ENCODE measurements at regions not wholly inside any gene's neighbourhood (a gene's known extent, or its start where the extent isn't known, plus 50 kb on each side); places are given as distances from the start of the nearest gene placed in this dataset.

DNA sequence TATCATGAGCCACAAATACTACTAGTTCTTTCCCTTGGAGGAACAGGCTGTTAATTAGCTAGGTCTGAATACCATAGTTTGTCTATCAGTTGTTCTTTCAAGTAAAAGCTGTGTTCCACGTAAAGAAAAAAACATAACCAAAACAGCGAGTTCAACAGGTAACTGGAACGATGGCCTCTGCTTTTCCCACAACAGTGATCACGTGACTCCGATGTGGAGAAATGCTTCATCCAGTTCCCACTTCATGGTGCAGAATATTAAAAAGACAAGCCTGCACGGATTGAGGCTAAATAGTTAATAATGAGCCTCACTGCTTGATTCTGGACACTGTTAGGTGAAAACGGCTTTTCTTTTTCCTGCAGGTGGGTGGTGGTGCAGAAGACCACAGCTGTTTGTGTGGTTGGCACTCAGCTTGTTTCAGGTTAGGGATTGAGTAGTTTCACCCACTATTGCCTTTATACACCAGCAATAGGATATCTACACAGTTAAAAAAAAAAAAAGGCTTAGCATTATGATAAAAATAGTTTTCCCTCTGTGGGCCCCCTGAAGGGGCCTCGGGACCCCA is 88.1 kb downstream of the DACT2 start:
- no peak overlapping the region for H3K9ac ChIP-seq (ENCODE audit: low read length)
- H3K36me3 ChIP-seq (replicated peaks; ENCODE audit: insufficient read depth, low read length) = no peaks in the 10 kb centered on the region
- no peaks in the 10 kb centered on the region for H3K79me2 ChIP-seq (ENCODE audit: low read length)
- peaks cover 9% of the 10 kb centered on the region; the same call in 1 of the 2 replicates for H3K27me3 ChIP-seq (replicated peaks; ENCODE audit: insufficient read depth, low read length)
- H4K20me1 ChIP-seq (ENCODE audit: insufficient read depth, low read length) = no peaks in the 10 kb centered on the region
- H3K4me2 ChIP-seq (ENCODE audit: low read depth, low read length) = no peak overlapping the region
- TF ChIP-seq EZH2 (optimal IDR thresholded peaks at IDR 0.05; ENCODE audit: low read depth, low read length) (no peak), EZH2phosphoT487 (IDR thresholded peaks at IDR 0.05; ENCODE audit: low read length) (no peak), CTCF (IDR thresholded peaks at IDR 0.05; ENCODE audit: low read length) (no peak)
- H3K9me2 ChIP-seq (replicated peaks; ENCODE audit: insufficient read depth, low read length) = no peaks in the 10 kb centered on the region
- H3K27ac ChIP-seq (ENCODE audit: low read length) = no peak overlapping the region
- no peaks in the 10 kb centered on the region for H3K4me1 ChIP-seq (ENCODE audit: low read length)
- no peak for DNase-seq
- no peaks in the 10 kb centered on the region for H3K9me3 ChIP-seq (replicated peaks; ENCODE audit: insufficient read depth, low read length)
- no peak overlapping the region for H2AFZ ChIP-seq (ENCODE audit: low read length)
- no peaks in the 10 kb centered on the region for H3F3A ChIP-seq (ENCODE audit: insufficient read depth, low read length)
- no peak overlapping the region for H3K4me3 ChIP-seq (ENCODE audit: low read length)

- TF ChIP-seq EZH2phosphoT487 (IDR thresholded peaks at IDR 0.05; ENCODE audit: low read length) = no peak
- no peak for TF ChIP-seq EZH2 (optimal IDR thresholded peaks at IDR 0.05; ENCODE audit: low read depth, low read length)
- TF ChIP-seq CTCF (IDR thresholded peaks at IDR 0.05; ENCODE audit: low read length) = no peak
- Histone ChIP-seq H3K79me2 (ENCODE audit: low read length) (no peaks in the 10 kb centered on the region), H3K9me3 (replicated peaks; ENCODE audit: insufficient read depth, low read length) (no peaks in the 10 kb centered on the region), H3K4me1 (ENCODE audit: low read length) (no peaks in the 10 kb centered on the region), H3K9me2 (replicated peaks; ENCODE audit: insufficient read depth, low read length) (no peaks in the 10 kb centered on the region), H3K9ac (ENCODE audit: low read length) (no peak overlapping the region), H3K27me3 (replicated peaks; ENCODE audit: insufficient read depth, low read length) (peaks cover 9% of the 10 kb centered on the region; the same call in 1 of the 2 replicates), H3K4me3 (ENCODE audit: low read length) (no peak overlapping the region), H4K20me1 (ENCODE audit: insufficient read depth, low read length) (no peaks in the 10 kb centered on the region), H3F3A (ENCODE audit: insufficient read depth, low read length) (no peaks in the 10 kb centered on the region), H3K36me3 (replicated peaks; ENCODE audit: insufficient read depth, low read length) (no peaks in the 10 kb centered on the region), H3K4me2 (ENCODE audit: low read depth, low read length) (no peak overlapping the region), H2AFZ (ENCODE audit: low read length) (no peak overlapping the region), H3K27ac (ENCODE audit: low read length) (no peak overlapping the region)
- no peak for DNase-seq
Measured at GRCh38 chr6:168229368-168229752, 90.2 kb downstream of the DACT2 start.

GRCh38 chr6:168228676-168229367 is 90.8 kb downstream of the DACT2 start:
- Histone ChIP-seq H3K79me2 (ENCODE audit: low read length) (no peaks in the 10 kb centered on the region), H3K4me3 (ENCODE audit: low read length) (no peak overlapping the region), H3K27ac (ENCODE audit: low read length) (no peak overlapping the region), H3F3A (ENCODE audit: insufficient read depth, low read length) (no peaks in the 10 kb centered on the region), H3K4me1 (ENCODE audit: low read length) (no peaks in the 10 kb centered on the region), H4K20me1 (ENCODE audit: insufficient read depth, low read length) (no peaks in the 10 kb centered on the region), H3K9me3 (replicated peaks; ENCODE audit: insufficient read depth, low read length) (no peaks in the 10 kb centered on the region), H3K27me3 (replicated peaks; ENCODE audit: insufficient read depth, low read length) (peaks cover 9% of the 10 kb centered on the region; the same call in 1 of the 2 replicates), H3K4me2 (ENCODE audit: low read depth, low read length) (no peak overlapping the region), H3K36me3 (replicated peaks; ENCODE audit: insufficient read depth, low read length) (no peaks in the 10 kb centered on the region), H2AFZ (ENCODE audit: low read length) (no peak overlapping the region), H3K9me2 (replicated peaks; ENCODE audit: insufficient read depth, low read length) (no peaks in the 10 kb centered on the region), H3K9ac (ENCODE audit: low read length) (no peak overlapping the region)
- DNase-seq = no peak
- TF ChIP-seq EZH2phosphoT487 (IDR thresholded peaks at IDR 0.05; ENCODE audit: low read length) (no peak), EZH2 (optimal IDR thresholded peaks at IDR 0.05; ENCODE audit: low read depth, low read length) (no peak), CTCF (IDR thresholded peaks at IDR 0.05; ENCODE audit: low read length) (no peak)
